ENCODE measurements at regions not wholly inside any gene's neighbourhood (a gene's known extent, or its start where the extent isn't known, plus 50 kb on each side); places are given as distances from the start of the nearest gene placed in this dataset.
A peak's percentile ranks its signal among the peaks of the same experiment; 100 is the strongest.

GRCh38 chr10:6342096-6342685 lies 139.5 kb downstream of the PFKFB3 start:
- ATAC-seq, result no peak

GRCh38 chr10:6343305-6344010 lies 140.7 kb downstream of the PFKFB3 start:
- ATAC-seq, result peak; percentile 44

- no peak for ATAC-seq
These were observed 142.7 kb downstream of the PFKFB3 start for GRCh38 chr10:6345404-6345803.

DNA sequence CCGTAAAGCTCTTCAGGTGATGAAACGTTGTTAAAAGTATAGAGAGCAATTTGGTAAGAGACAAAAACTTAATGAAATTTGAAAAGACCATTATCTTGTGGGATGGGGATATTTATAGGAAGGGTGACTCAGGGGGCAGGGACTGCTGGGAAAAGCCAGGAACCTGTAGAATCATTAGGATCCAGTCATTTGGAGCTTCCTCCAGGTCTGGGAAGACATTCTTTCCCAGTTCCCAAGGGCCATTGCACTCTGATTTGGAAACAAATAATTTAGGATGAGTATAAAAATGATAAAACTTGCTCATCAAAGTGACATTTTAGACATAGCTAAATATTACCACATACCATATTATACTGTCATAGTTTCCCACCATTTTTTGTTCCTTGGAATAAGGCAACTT lies 143.9 kb downstream of the PFKFB3 start:
- no peak for ATAC-seq

- no peak for ATAC-seq
These were observed 144.7 kb downstream of the PFKFB3 start for GRCh38 chr10:6347391-6347951.

DNA sequence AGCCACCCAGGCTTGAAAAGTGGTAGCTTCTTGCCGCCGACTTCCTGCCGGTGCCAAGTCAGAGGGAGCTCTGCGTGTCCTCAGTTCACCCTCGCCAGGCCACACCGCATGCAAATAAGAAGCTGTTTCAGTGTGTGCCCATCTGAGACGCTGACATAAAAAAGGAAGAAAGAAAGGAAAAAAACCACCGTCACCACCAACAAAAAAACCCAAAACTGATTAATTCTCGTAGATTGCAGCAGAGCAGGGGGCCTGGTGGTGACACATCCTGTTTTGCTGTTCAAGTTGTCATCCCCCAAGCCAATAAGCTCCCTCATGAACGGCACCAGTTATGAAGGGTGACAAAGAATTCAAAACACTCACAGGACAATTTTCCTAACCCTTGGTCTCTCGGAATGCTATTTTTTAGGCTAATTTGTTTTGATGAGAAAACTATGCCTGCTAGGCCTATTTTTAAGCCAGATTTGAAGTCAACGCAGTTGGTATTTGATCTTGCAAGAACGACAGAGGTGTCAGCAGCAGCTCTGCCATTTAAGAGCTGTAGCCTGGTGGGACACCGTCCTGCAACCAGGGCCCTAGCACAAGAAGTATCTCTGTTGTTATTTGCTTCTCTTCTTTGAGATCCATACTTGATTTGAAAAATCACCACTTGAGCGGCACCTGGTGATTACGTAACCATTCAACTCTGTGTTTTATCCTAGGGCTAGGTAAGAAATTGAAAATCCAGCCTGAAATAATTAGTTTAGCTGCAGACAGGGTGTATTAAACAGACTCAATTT lies 145.6 kb downstream of the PFKFB3 start:
- peak; percentile 68 for ATAC-seq

DNA sequence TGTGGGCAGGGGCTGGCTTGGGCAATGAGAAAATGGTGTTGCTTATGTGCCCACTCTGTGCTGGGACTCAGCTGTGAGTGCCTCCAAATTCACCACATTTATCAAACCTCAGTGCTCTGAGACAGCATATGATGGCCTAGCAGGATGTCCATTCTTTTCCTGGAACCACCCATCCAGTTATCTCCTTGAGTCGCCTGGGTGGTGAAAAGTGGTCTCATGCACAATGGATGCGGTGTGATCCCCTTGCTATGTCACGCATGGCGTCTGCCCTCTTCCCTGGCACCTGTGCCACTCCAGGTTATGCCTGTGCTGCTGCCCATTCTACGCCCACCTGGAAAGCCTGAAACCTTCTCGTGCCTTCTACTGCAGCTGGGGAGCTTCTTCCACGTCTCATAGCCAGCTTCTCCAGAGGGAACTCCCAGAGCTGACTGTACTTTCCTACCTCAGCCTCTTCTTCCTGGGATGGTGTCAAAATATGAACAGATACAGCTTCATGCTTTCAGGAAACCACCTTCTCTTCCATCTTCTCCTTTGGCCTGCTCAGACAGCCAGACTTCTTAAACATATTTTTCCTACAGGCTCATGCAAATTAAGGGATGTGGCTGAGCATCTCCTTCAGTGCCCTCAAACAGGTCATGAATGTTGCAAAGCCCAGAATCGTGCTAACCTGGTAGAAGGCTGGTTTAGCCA lies 147.3 kb downstream of the PFKFB3 start:
- ATAC-seq, result no peak

DNA sequence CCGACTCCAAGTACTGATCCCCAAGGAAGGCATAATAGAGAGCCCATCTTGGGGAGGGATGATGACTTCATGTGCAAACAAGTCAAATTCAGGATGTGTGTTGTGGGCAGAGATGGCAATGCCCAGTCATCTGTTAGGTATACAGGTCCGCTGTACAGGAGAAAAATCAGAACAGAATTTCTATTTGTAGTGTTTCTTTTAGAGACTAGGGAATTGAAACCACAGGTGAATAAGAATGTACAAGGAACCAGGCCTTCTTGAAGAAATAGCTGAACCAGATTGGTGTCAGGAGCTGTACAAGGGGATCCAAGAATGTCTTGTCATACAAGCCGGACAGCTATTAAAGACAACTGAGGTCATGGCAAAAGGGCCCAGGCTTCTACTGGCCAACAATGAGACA lies 147.9 kb downstream of the PFKFB3 start:
- ATAC-seq, result no peak

- ATAC-seq, result no peak
These were observed 148.8 kb downstream of the PFKFB3 start for GRCh38 chr10:6351495-6351894.

GRCh38 chr10:6353526-6353925 lies 150.8 kb downstream of the PFKFB3 start:
- no peak for ATAC-seq

DNA sequence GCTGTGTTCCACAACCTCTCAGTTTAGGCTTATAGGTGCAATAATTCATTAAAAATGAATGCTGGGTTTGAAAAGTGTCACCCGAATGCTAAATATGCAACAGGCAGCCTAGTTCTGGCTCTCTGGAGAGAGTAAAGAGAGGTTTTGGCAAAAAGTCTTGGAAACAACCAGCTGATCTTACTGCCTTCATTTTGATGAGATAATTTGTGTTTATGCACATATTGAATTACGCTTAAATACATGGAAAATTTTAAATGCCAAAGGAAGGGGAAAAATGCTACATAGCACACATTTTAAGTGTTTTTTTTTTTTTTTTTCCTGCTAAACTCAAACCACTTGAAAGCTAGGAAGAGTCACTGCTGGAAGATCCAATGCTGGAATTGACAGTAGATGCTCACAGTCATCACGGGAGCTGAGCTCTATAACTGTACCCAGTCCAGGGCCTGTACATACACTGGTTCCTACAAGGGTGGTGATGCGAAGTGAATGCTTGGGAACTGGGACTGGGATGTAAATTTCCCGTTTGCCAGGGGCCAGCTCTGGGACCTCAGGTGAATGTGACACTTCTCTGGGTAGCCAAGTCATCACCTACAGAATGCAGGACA lies 151.5 kb downstream of the PFKFB3 start:
- no peak for ATAC-seq

DNA sequence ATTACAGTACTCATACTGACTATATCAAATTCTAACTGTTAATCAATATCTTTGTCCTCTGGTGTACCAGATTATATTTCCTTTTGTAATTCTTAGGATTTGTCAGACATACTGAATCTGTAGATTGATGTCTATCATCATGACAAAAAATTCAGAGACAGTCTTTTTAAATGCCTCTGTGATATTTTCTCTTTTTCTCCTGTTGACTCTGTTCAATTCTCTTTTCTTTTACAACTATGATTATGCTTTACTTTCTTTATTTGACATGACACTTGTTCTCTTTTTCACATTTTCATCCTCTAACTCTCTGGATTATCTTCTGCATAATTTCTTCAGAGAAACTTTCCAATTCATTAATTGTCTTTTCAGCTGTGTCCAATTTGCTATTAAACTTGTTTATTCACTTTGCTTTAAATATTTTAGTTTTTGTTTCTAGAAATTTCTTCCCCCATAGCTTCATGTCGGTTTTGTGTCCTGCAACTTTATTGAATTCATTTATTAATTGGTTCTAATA lies 153.6 kb downstream of the PFKFB3 start:
- no peak for ATAC-seq

DNA sequence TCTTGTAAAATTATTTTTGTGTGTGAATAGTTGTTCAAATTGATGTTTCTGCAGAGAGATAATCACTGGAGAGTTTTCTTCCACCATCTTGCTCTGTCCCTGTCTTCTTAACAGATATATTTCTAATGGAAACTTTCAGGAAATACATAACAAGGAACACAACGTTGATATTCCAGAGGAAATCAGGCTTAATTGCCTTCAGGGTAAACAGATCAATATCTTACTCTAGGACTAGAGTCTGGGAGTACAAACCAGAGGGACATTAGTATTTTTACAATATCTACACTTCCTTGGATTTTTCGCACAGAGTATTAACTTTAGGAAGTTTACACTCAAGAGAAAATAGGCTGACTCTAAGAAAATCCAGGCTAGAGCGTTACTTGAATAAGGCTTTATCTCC lies 159.1 kb downstream of the PFKFB3 start:
- ATAC-seq, result no peak

- ATAC-seq, result no peak
These were observed 160.1 kb downstream of the PFKFB3 start for GRCh38 chr10:6362879-6363278.

- peak; percentile 89 for ATAC-seq
These were observed 160.8 kb downstream of the PFKFB3 start for GRCh38 chr10:6363511-6363910.

- ATAC-seq, result peak; percentile 83
These were observed 161.6 kb downstream of the PFKFB3 start for GRCh38 chr10:6364283-6364682.

GRCh38 chr10:6364893-6365292 lies 162.2 kb downstream of the PFKFB3 start:
- no peak for ATAC-seq

- ATAC-seq, result no peak
These were observed 162.7 kb downstream of the PFKFB3 start for GRCh38 chr10:6365384-6365783.

All from esophagus mucosa (tissue), 1 donor.